GM21825 (cell line): ENCODE measurements at regions not wholly inside any gene's neighbourhood (a gene's known extent, or its start where the extent isn't known, plus 50 kb on each side); places are given as distances from the start of the nearest gene placed in this dataset.

Experiments
- ATAC-seq: cut with Tn5 transposase; IDR thresholded peaks from one replicate; pipeline ENCODE4 v1.9.1; 2021; ENCODE audit warnings: mild to moderate bottlenecking, moderate library complexity; ENCODE audit not compliant: unreplicated experiment

GRCh38 chr4:112031712-112032328, 113.4 kb upstream of the FAM241A start:
- ATAC-seq = no peak

GRCh38 chr4:112036886-112037285, 108.4 kb upstream of the FAM241A start:
- no peak for ATAC-seq

GRCh38 chr4:112038861-112039260, 106.4 kb upstream of the FAM241A start:
- no peak for ATAC-seq

DNA sequence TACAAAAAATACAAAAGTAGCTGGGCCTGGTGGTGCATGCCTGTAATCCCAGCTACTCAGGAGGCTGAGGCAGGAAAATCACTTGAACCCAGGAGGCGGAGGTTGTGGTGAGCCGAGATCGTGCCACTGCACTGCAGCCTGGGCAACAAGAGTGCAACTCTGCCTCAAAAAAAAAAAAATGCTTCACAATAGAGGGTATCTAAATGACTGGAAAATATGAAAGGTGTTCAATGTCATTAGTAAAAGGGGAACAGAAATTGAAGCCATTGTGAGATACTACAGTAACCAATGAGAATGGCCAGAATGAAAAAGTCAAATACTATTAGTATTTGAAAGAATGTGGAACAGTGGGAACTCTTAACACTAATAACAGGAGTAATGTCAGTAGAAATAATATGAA, 96.1 kb upstream of the FAM241A start:
- peak; percentile 70 for ATAC-seq

GRCh38 chr4:112053825-112054350, 91.4 kb upstream of the FAM241A start:
- ATAC-seq = no peak

GRCh38 chr4:112055100-112055499, 90.2 kb upstream of the FAM241A start:
- ATAC-seq = no peak

DNA sequence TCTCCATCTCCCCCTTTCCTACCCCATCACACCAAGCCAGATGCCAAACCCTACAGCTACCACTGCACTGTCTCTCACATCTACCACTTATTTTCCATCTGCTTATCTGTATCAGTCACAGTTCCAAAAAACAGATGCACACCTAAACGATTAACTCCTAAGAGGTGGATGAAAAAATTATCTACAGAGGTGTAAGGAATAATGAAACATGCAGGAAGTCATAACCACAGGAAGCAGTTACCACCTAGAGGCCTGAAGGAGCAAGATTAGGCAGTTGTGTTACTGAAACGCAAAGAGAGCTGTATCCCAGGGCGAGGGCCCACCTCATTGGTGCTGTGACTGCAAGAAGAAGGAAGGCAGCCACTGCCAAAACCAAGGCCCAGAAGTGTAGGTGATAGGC, 87.8 kb upstream of the FAM241A start:
- no peak for ATAC-seq

DNA sequence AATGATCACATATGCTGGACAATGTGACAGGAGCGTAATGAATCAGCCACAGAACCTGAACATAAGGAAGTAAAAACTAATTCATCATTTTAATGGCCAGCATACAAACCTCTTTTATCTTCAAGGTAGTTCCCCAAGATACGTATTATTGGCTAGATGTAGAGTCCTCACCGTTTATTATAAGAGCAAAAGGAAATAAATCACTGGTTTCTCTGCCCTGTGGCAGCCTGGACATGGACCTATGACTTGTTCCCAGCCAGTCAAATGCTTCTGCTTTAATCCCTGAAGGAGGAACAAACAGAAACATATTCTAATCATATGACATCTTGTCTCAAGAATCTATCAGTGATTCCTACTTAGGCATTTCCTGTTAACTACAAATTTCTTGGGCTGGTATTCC, 86.8 kb upstream of the FAM241A start:
- no peak for ATAC-seq

GRCh38 chr4:112060212-112060611, 85.0 kb upstream of the FAM241A start:
- no peak for ATAC-seq

GRCh38 chr4:112061207-112061817, 83.9 kb upstream of the FAM241A start:
- no peak for ATAC-seq

- ATAC-seq = no peak
Observed at GRCh38 chr4:112063260-112063659, 82.0 kb upstream of the FAM241A start.

GRCh38 chr4:112069110-112069509, 76.1 kb upstream of the FAM241A start:
- ATAC-seq = no peak

DNA sequence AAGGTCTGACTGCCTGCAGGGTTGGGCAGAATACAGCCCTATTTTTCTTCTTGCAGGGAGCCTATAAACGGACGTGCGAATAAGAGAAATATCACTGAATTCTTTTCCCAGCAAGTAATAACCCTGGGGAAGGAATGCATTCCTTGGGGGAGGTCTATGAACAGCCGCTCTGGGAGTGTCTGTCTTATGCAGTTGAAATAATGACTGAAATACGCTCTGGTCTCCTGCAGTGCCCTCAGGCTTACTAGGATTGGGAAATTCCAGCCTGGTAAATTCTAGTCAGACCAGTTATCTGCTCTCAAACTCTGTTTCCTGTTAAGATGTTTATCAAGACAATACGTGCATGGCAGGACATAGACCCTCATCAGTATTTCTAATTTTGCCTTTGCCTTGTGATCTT, 72.1 kb upstream of the FAM241A start:
- no peak for ATAC-seq

- peak; percentile 77 for ATAC-seq
Observed at GRCh38 chr4:112075129-112075753, 70.0 kb upstream of the FAM241A start.

DNA sequence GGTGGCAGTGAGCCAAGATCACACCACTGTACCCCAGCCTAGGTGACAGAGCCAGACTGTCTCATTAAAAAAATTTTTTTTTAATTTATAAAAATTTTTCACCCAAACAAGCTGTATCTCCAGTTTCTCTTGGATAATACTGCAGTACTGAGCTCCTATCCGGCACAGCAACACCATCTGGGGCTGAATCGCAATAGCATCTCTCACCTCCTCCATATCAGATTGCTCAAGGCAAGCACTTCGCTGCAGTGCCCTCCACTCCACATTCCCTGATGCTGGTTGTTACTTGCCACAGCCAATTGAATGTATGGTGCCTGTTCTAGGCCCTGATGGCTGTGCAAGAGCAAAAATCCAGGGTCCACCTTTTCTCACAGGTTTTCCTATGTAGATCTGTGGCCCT, 69.3 kb upstream of the FAM241A start:
- no peak for ATAC-seq

DNA sequence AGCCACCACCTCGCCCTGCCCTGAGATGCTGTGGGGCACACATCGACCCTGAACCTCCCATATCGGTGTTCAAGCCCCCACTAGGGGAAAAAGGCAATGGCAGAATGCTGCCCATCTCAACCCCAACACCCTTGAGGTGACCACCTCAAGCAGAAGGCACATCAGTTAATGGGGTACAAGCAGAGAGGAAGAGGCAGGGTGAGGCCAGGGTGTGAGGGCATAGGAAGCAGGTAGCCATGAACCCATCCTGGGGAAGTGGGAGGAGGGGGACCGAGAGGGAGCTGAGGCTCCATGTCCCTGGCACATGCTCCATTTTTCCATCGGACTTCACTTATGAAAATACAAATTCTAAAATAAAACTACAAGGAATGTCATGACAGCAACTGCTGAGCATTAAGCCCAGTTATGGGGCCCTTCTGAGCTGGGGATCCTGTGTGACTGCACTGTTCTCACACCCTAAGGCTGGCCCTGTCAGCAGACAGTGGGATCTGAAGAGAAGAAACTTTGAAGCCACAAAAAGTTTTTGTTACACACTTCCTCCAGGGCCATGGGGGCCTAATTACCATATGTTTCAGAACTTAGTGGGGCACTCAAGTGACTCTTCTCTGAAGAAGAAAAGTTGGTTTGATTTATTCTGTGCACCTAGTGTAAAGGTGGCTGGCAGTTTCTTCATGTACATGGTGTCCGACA, 68.2 kb upstream of the FAM241A start:
- ATAC-seq = no peak

DNA sequence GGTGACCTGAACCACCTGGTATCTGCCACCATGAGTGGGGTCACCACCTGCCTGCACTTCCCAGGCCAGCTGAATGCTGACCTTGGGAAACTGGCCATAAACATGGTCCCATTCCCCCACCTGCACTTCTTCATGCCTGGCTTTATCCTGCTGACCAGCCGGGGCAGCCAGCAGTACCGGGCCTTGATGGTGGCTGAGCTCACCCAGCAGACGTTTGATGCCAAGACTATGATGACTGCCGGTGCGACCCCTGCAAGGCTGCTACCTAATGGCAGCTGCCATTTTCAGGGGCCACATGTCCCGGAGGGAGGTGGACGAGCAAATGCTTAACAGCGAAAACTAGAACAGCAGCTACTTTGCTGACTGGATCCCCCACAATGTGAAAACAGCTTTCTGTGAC, 67.5 kb upstream of the FAM241A start:
- no peak for ATAC-seq

GRCh38 chr4:112082954-112083586, 62.2 kb upstream of the FAM241A start:
- no peak for ATAC-seq

DNA sequence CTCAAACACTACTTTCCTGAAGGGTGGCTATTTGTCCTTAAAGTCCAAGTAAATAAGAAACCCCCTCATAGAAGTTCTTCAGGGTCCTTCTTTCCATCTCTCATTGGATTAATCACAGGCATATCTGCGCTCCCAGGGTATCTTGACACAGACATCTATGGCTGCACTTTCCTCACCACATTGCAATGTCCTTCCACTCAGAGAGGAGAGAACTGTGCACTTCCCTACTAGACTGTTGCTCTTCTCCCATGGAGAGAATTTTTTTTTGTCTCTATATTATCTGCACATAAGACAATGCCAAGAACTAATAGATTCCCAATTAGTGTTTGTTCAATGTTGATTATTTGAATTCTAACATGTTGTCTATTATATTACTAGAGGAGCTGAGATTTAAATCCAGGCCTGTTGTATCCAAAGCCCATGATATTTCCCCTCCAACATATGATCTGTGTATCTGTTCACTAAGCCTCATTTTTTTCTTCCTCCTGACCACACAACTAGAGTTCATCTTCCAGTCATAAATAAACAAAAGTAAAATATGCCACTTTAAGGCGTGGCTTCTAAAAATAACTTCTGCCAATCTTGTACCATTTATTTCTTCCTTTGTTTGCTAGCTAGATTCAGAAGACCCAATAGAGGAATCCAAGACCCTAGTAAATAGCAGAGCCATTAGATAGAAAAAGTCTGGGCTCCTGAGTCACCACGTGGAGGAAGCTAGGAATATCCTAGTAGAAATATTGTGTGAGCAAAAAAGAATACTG, 61.5 kb upstream of the FAM241A start:
- no peak for ATAC-seq
